ENCODE measurements at regions not wholly inside any gene's neighbourhood (a gene's known extent, or its start where the extent isn't known, plus 50 kb on each side); places are given as distances from the start of the nearest gene placed in this dataset.

GRCh38 chr13:73773168-73773549 is 361.0 kb downstream of the KLF12 start:
- TF ChIP-seq, protein P1, sequence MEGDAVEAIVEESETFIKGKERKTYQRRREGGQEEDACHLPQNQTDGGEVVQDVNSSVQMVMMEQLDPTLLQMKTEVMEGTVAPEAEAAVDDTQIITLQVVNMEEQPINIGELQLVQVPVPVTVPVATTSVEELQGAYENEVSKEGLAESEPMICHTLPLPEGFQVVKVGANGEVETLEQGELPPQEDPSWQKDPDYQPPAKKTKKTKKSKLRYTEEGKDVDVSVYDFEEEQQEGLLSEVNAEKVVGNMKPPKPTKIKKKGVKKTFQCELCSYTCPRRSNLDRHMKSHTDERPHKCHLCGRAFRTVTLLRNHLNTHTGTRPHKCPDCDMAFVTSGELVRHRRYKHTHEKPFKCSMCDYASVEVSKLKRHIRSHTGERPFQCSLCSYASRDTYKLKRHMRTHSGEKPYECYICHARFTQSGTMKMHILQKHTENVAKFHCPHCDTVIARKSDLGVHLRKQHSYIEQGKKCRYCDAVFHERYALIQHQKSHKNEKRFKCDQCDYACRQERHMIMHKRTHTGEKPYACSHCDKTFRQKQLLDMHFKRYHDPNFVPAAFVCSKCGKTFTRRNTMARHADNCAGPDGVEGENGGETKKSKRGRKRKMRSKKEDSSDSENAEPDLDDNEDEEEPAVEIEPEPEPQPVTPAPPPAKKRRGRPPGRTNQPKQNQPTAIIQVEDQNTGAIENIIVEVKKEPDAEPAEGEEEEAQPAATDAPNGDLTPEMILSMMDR (IDR thresholded peaks at IDR 0.05; ENCODE audit: low read length), result no peak
- no peak for TF ChIP-seq EZH2 (IDR thresholded peaks at IDR 0.05; ENCODE audit: borderline replicate concordance, low read length)
